GM12878 (cell line): ENCODE measurements at regions not wholly inside any gene's neighbourhood (a gene's known extent, or its start where the extent isn't known, plus 50 kb on each side); places are given as distances from the start of the nearest gene placed in this dataset.

Source experiments
- ATAC-seq: fragments of 200-7000 bp; cut with Tn5 transposase; 3 replicates; pipeline ENCODE4 v1.9.1; 2020; ENCODE audit warnings: mild to moderate bottlenecking, moderate library complexity
- BruUV-seq: library from RNA; stranded (reverse); fragments of 400-500 nt; replicated peaks from 2 replicates; lab custom pipeline; 2021; lab: Mats Ljungman, UMichigan
- CTCF ChIA-PET: fragments of 300-600 bp; sonication (Branson Sonifier 250); formaldehyde crosslinking; extraction: SDS; loops from one replicate; lab custom pipeline; 2021; ENCODE audit warnings: inconsistent platforms; lab: Yijun Ruan, JAX
- POLR2A ChIA-PET: fragments of 350-600 bp; formaldehyde crosslinking; extraction: SDS; loops from one replicate; lab custom pipeline; 2021; ENCODE audit warnings: inconsistent platforms; lab: Charles Lee
- RAD21 ChIA-PET: fragments of 300-600 bp; sonication (Branson Sonifier 250); formaldehyde crosslinking; loops from one replicate; lab custom pipeline; 2023; ENCODE audit warnings: antibody characterized with exemption; ENCODE audit not compliant: unreplicated experiment; lab: Charles Lee
- SMC1A ChIA-PET: fragments of 300-600 bp; sonication (Branson Sonifier 250); formaldehyde crosslinking; loops from one replicate; lab custom pipeline; 2023; ENCODE audit not compliant: unreplicated experiment, uncharacterized antibody; lab: Charles Lee
- DNase-seq: peaks from one replicate; pipeline ENCODE4 v3.0.0-alpha.2; 2011; ENCODE audit warnings: low read depth, low spot score
- FAIRE-seq: peaks from 3 replicates; lab custom pipeline; 2011; peaks lifted over from hg19 to GRCh38; lab: Jason Lieb, UNC
- H2AFZ ChIP-seq: 2 replicates; pipeline ENCODE4 v1.6.0; 2011; ENCODE audit warnings: low read depth, low read length, control low read depth; ENCODE audit not compliant: control insufficient read depth
- H3K27ac ChIP-seq: 2 replicates; pipeline ENCODE4 v1.5.1; 2011; ENCODE audit warnings: control low read depth; ENCODE audit not compliant: control insufficient read depth, insufficient read depth
- H3K27me3 ChIP-seq, 2 experiments: replicated peaks in 1 of 2; 2 replicates each; pipeline versions ENCODE4 v1.6.0 to v1.6.1; 2011; ENCODE audit warnings: low read length in 1 of 2; ENCODE audit not compliant: control insufficient read depth in 2 of 2, insufficient read depth in 2 of 2
- H3K36me3 ChIP-seq, 2 experiments: 2 replicates each; pipeline ENCODE4 v1.5.1; 2011; ENCODE audit warnings: low read length in 1 of 2; ENCODE audit not compliant: control insufficient read depth in 2 of 2, insufficient read depth in 2 of 2
- H3K4me1 ChIP-seq: 2 replicates; pipeline ENCODE4 v1.6.1; 2011; ENCODE audit warnings: mild to moderate bottlenecking, low read length, moderate library complexity, mixed read lengths; ENCODE audit not compliant: control insufficient read depth, insufficient read depth
- H3K4me2 ChIP-seq: 2 replicates; pipeline ENCODE4 v1.6.0; 2011; ENCODE audit warnings: control low read depth; ENCODE audit not compliant: control insufficient read depth, insufficient read depth
- H3K4me3 ChIP-seq: fragments of 200-600 bp; sonication (generic); 2 replicates; pipeline ENCODE4 v1.5.1; 2016
- H3K79me2 ChIP-seq: 2 replicates; pipeline ENCODE4 v1.6.0; 2011; ENCODE audit warnings: low read length; ENCODE audit not compliant: control insufficient read depth, insufficient read depth
- H3K9ac ChIP-seq: 2 replicates; pipeline ENCODE4 v1.8.0; 2011; ENCODE audit warnings: low read length, control low read depth, mixed read lengths; ENCODE audit not compliant: control insufficient read depth, insufficient read depth
- H3K9me3 ChIP-seq: replicated peaks from 3 replicates; pipeline ENCODE4 v1.5.1; 2011; ENCODE audit warnings: mild to moderate bottlenecking, low read length; ENCODE audit not compliant: control insufficient read depth, insufficient read depth
- H4K20me1 ChIP-seq: 2 replicates; pipeline ENCODE4 v1.6.0; 2011; ENCODE audit not compliant: control insufficient read depth, insufficient read depth
- ATF3 ChIP-seq: IDR thresholded peaks from 2 replicates; pipeline ENCODE4 v1.6.1; 2011; ENCODE audit warnings: low read depth, mild to moderate bottlenecking, low read length, moderate library complexity, borderline replicate concordance; ENCODE audit errors: extremely low read depth
- ATF7 ChIP-seq: fragments of 450-650 bp; IDR thresholded peaks from 2 replicates; pipeline ENCODE4 v1.6.1; 2016; ENCODE audit warnings: low read depth, mild to moderate bottlenecking
- BACH1 ChIP-seq: fragments of 450-650 bp; IDR thresholded peaks from 2 replicates; pipeline ENCODE4 v1.6.1; 2017; ENCODE audit warnings: mild to moderate bottlenecking, borderline replicate concordance
- BMI1 ChIP-seq: fragments of 450-650 bp; IDR thresholded peaks from 2 replicates; pipeline ENCODE4 v1.6.1; 2016; ENCODE audit warnings: mild to moderate bottlenecking, moderate library complexity, borderline replicate concordance
- CREB1 ChIP-seq: IDR thresholded peaks from 2 replicates; pipeline ENCODE4 v1.6.1; 2012; ENCODE audit warnings: low read depth, mild to moderate bottlenecking, inconsistent platforms
- HCFC1 ChIP-seq: fragments of 150-350 bp; IDR thresholded peaks from 2 replicates; pipeline ENCODE4 v1.6.1; 2014; ENCODE audit warnings: low read length
- IKZF2 ChIP-seq, 2 experiments: fragments of 450-650 bp; IDR thresholded peaks; 2 replicates each; pipeline ENCODE4 v1.6.1; 2017; ENCODE audit warnings: mild to moderate bottlenecking in 2 of 2, moderate library complexity in 2 of 2
- JUNB ChIP-seq: IDR thresholded peaks from 2 replicates; pipeline ENCODE4 v1.6.1; 2016; ENCODE audit warnings: antibody characterized with exemption, mild to moderate bottlenecking
- JUND ChIP-seq: IDR thresholded peaks from 2 replicates; pipeline ENCODE4 v1.6.1; 2012; ENCODE audit warnings: low read depth, mild to moderate bottlenecking, low read length, improper control_type of control experiment, moderate library complexity
- LARP7 ChIP-seq: fragments of 450-650 bp; IDR thresholded peaks from 2 replicates; pipeline ENCODE4 v1.6.1; 2017; ENCODE audit warnings: mild to moderate bottlenecking
- POLR2AphosphoS2 ChIP-seq: IDR thresholded peaks from 2 replicates; pipeline ENCODE4 v1.6.1; 2011; ENCODE audit warnings: low read depth, mild to moderate bottlenecking, low read length, improper control_type of control experiment, moderate library complexity
- SREBF2 ChIP-seq: IDR thresholded peaks from 2 replicates; pipeline ENCODE4 v1.6.1; 2012; ENCODE audit warnings: mild to moderate bottlenecking, low read length
- TARDBP ChIP-seq: IDR thresholded peaks from 2 replicates; pipeline ENCODE4 v1.6.1; 2016; ENCODE audit warnings: borderline replicate concordance
- YY1 ChIP-seq: IDR thresholded peaks from 2 replicates; pipeline ENCODE4 v1.6.1; 2011; ENCODE audit warnings: low read depth, mild to moderate bottlenecking, low read length
- ZBTB40 ChIP-seq: fragments of 450-650 bp; IDR thresholded peaks from 2 replicates; pipeline ENCODE4 v1.6.1; 2016; ENCODE audit warnings: mild to moderate bottlenecking, moderate library complexity, borderline replicate concordance
- ZNF217 ChIP-seq: fragments of 450-650 bp; IDR thresholded peaks from 2 replicates; pipeline ENCODE4 v1.6.1; 2017; ENCODE audit warnings: antibody characterized with exemption, mild to moderate bottlenecking
- WGBS: methylation state at CpG from one replicate; pipeline ENCODE4 v1.1.6; 2016; ENCODE audit warnings: low lambda C conversion rate; ENCODE audit not compliant: insufficient replicate concordance, insufficient coverage; ENCODE audit errors: missing lambda C conversion rate; 5-methylcytosine and 5-hydroxymethylcytosine counted together
- in situ Hi-C: fragments of 300-500 bp; cut with MboI; formaldehyde crosslinking; loops from 9 replicates; pipeline ENCODE4 v1.14.3; 2018; ENCODE audit warnings: mixed read lengths
- intact Hi-C: fragments of 100-400 bp; cut with micrococcal nuclease; formaldehyde crosslinking; loops from one replicate; pipeline ENCODE4 v1.14.2; 2022; ENCODE audit not compliant: unreplicated experiment
- TF ChIP-seq, protein P1 (sequence below): fragments of 450-650 bp; IDR thresholded peaks from 2 replicates; pipeline ENCODE4 v1.6.1; 2016; ENCODE audit warnings: mild to moderate bottlenecking

DNA sequence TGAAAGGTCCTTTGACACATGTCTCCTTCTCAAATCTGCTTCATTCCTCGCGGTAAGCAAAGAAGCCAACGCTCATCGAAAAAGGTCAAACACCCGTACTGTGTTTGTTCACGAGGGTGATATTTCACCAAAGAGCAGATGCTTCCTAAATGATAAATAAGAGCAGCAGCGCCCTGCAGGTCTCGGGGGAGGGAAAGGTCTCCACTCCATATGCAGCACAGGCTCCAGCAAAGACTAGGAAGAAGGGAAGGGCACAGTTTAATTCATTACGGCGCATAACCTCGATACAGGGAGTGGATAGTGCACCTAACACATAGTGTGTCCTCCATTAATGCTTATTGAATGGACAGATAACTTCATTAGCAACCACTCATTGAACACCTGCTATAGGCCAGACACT is 593.3 kb downstream of the CDK5RAP2 start:
- ATAC-seq (no peak), FAIRE-seq (no peak), DNase-seq (no peak)
- H4K20me1 ChIP-seq = no peaks in the 10 kb centered on the region
- H3K9me3 ChIP-seq = no peaks in the 10 kb centered on the region
- intact Hi-C loops (no loop called here), in situ Hi-C loops (no loop called here)
- H3K4me3 ChIP-seq = no peak overlapping the region
- H3K36me3 ChIP-seq = no peaks in the 10 kb centered on the region
- H3K4me1 ChIP-seq = no peaks in the 10 kb centered on the region
- TF ChIP-seq CREB1 = no peak
- no peak for TF ChIP-seq TARDBP
- no peak for TF ChIP-seq JUND
- TF ChIP-seq YY1 = no peak
- TF ChIP-seq ZNF217 = no peak
- no peak for TF ChIP-seq POLR2AphosphoS2
- TF ChIP-seq HCFC1 = no peak
- TF ChIP-seq BACH1 = no peak
- no peak for TF ChIP-seq JUNB
- POLR2A ChIA-PET = no interaction called here
- H2AFZ ChIP-seq = no peak overlapping the region
- no peak overlapping the region for H3K9ac ChIP-seq
- 72% methylated on average over 11 of the region's 11 CpGs for WGBS
- H3K4me2 ChIP-seq = no peak overlapping the region
- SMC1A ChIA-PET = no interaction called here
- BruUV-seq = no TSS peak
- no peak overlapping the region for H3K27ac ChIP-seq
- CTCF ChIA-PET = no interaction called here
- H3K27me3 ChIP-seq = no peaks in the 10 kb centered on the region; a peak in 1 of 4 replicates
- RAD21 ChIA-PET = no interaction called here
- no peaks in the 10 kb centered on the region for H3K79me2 ChIP-seq

DNA sequence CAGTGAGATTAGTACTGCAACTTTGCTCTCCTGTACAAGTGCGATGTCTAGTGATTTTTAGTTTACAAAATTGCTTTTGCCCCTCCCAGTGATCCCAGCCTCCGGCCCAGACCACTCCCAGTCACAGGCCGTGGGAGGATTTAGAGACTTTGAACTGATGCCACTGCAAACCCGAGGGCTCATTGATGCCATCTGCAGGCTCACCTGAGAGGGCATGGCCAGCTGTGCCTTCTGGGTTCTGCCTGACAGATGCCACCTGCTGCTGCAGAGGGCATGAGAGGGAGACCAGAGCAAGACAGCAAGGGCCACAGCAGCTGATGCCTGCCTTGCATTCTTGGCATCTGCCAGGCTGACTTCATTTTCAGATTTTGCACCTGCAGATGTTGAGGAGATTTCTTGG is 593.8 kb downstream of the CDK5RAP2 start:
- Histone ChIP-seq H4K20me1 (no peaks in the 10 kb centered on the region), H3K9ac (no peak overlapping the region), H3K36me3 (no peaks in the 10 kb centered on the region), H3K4me3 (no peak overlapping the region), H3K79me2 (no peaks in the 10 kb centered on the region), H3K4me2 (no peak overlapping the region), H3K9me3 (no peaks in the 10 kb centered on the region), H3K27ac (no peak overlapping the region), H2AFZ (no peak overlapping the region), H3K4me1 (no peaks in the 10 kb centered on the region), H3K27me3 (no peaks in the 10 kb centered on the region; a peak in 1 of 4 replicates)
- FAIRE-seq (no peak), ATAC-seq (no peak), DNase-seq (no peak)
- no TSS peak for BruUV-seq
- intact Hi-C loops = no loop called here
- RAD21 ChIA-PET = no interaction called here
- SMC1A ChIA-PET = no interaction called here
- in situ Hi-C loops = no loop called here
- POLR2A ChIA-PET = no interaction called here
- WGBS = 12% methylated on average over 4 of the region's 4 CpGs
- CTCF ChIA-PET = no interaction called here
- TF ChIP-seq SREBF2 = no peak
- TF ChIP-seq ATF7 = no peak
- TF ChIP-seq BMI1 = no peak
- no peak for TF ChIP-seq ATF3
- TF ChIP-seq IKZF2 (IDR thresholded peaks at IDR 0.05) = no peak
- no peak for TF ChIP-seq LARP7
- no peak for TF ChIP-seq ZBTB40
- TF ChIP-seq, protein P1, sequence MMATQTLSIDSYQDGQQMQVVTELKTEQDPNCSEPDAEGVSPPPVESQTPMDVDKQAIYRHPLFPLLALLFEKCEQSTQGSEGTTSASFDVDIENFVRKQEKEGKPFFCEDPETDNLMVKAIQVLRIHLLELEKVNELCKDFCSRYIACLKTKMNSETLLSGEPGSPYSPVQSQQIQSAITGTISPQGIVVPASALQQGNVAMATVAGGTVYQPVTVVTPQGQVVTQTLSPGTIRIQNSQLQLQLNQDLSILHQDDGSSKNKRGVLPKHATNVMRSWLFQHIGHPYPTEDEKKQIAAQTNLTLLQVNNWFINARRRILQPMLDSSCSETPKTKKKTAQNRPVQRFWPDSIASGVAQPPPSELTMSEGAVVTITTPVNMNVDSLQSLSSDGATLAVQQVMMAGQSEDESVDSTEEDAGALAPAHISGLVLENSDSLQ = no peak
